GM12878 (cell line): ENCODE measurements at regions not wholly inside any gene's neighbourhood (a gene's known extent, or its start where the extent isn't known, plus 50 kb on each side); places are given as distances from the start of the nearest gene placed in this dataset.

ENCODE experiments used
- ATAC-seq: fragments of 200-7000 bp; cut with Tn5 transposase; 3 replicates; pipeline ENCODE4 v1.9.1; 2020; ENCODE audit warnings: mild to moderate bottlenecking, moderate library complexity
- BruUV-seq: library from RNA; stranded (reverse); fragments of 400-500 nt; replicated peaks from 2 replicates; lab custom pipeline; 2021; lab: Mats Ljungman, UMichigan
- CTCF ChIA-PET: fragments of 300-600 bp; sonication (Branson Sonifier 250); formaldehyde crosslinking; extraction: SDS; loops from one replicate; lab custom pipeline; 2021; ENCODE audit warnings: inconsistent platforms; lab: Yijun Ruan, JAX
- POLR2A ChIA-PET: fragments of 350-600 bp; formaldehyde crosslinking; extraction: SDS; loops from one replicate; lab custom pipeline; 2021; ENCODE audit warnings: inconsistent platforms; lab: Charles Lee
- RAD21 ChIA-PET: fragments of 300-600 bp; sonication (Branson Sonifier 250); formaldehyde crosslinking; loops from one replicate; lab custom pipeline; 2023; ENCODE audit warnings: antibody characterized with exemption; ENCODE audit not compliant: unreplicated experiment; lab: Charles Lee
- SMC1A ChIA-PET: fragments of 300-600 bp; sonication (Branson Sonifier 250); formaldehyde crosslinking; loops from one replicate; lab custom pipeline; 2023; ENCODE audit not compliant: unreplicated experiment, uncharacterized antibody; lab: Charles Lee
- DNase-seq: peaks from one replicate; pipeline ENCODE4 v3.0.0-alpha.2; 2011; ENCODE audit warnings: low read depth, low spot score
- FAIRE-seq: peaks from 3 replicates; lab custom pipeline; 2011; peaks lifted over from hg19 to GRCh38; lab: Jason Lieb, UNC
- H2AFZ ChIP-seq: 2 replicates; pipeline ENCODE4 v1.6.0; 2011; ENCODE audit warnings: low read depth, low read length, control low read depth; ENCODE audit not compliant: control insufficient read depth
- H3K27ac ChIP-seq: 2 replicates; pipeline ENCODE4 v1.5.1; 2011; ENCODE audit warnings: control low read depth; ENCODE audit not compliant: control insufficient read depth, insufficient read depth
- H3K27me3 ChIP-seq, 2 experiments: replicated peaks in 1 of 2; 2 replicates each; pipeline versions ENCODE4 v1.6.0 to v1.6.1; 2011; ENCODE audit warnings: low read length in 1 of 2; ENCODE audit not compliant: control insufficient read depth in 2 of 2, insufficient read depth in 2 of 2
- H3K36me3 ChIP-seq, 2 experiments: 2 replicates each; pipeline ENCODE4 v1.5.1; 2011; ENCODE audit warnings: low read length in 1 of 2; ENCODE audit not compliant: control insufficient read depth in 2 of 2, insufficient read depth in 2 of 2
- H3K4me1 ChIP-seq: 2 replicates; pipeline ENCODE4 v1.6.1; 2011; ENCODE audit warnings: mild to moderate bottlenecking, low read length, moderate library complexity, mixed read lengths; ENCODE audit not compliant: control insufficient read depth, insufficient read depth
- H3K4me2 ChIP-seq: 2 replicates; pipeline ENCODE4 v1.6.0; 2011; ENCODE audit warnings: control low read depth; ENCODE audit not compliant: control insufficient read depth, insufficient read depth
- H3K4me3 ChIP-seq: fragments of 200-600 bp; sonication (generic); 2 replicates; pipeline ENCODE4 v1.5.1; 2016
- H3K79me2 ChIP-seq: 2 replicates; pipeline ENCODE4 v1.6.0; 2011; ENCODE audit warnings: low read length; ENCODE audit not compliant: control insufficient read depth, insufficient read depth
- H3K9ac ChIP-seq: 2 replicates; pipeline ENCODE4 v1.8.0; 2011; ENCODE audit warnings: low read length, control low read depth, mixed read lengths; ENCODE audit not compliant: control insufficient read depth, insufficient read depth
- H3K9me3 ChIP-seq: replicated peaks from 3 replicates; pipeline ENCODE4 v1.5.1; 2011; ENCODE audit warnings: mild to moderate bottlenecking, low read length; ENCODE audit not compliant: control insufficient read depth, insufficient read depth
- H4K20me1 ChIP-seq: 2 replicates; pipeline ENCODE4 v1.6.0; 2011; ENCODE audit not compliant: control insufficient read depth, insufficient read depth
- LARP7 ChIP-seq: fragments of 450-650 bp; IDR thresholded peaks from 2 replicates; pipeline ENCODE4 v1.6.1; 2017; ENCODE audit warnings: mild to moderate bottlenecking
- SMARCA5 ChIP-seq: fragments of 450-650 bp; IDR thresholded peaks from 2 replicates; pipeline ENCODE4 v1.6.1; 2017; ENCODE audit warnings: mild to moderate bottlenecking
- TCF12 ChIP-seq: IDR thresholded peaks from 2 replicates; pipeline ENCODE4 v1.6.1; 2011; ENCODE audit warnings: low read depth, mild to moderate bottlenecking, low read length
- WGBS: methylation state at CpG from one replicate; pipeline ENCODE4 v1.1.6; 2016; ENCODE audit warnings: low lambda C conversion rate; ENCODE audit not compliant: insufficient replicate concordance, insufficient coverage; ENCODE audit errors: missing lambda C conversion rate; 5-methylcytosine and 5-hydroxymethylcytosine counted together
- in situ Hi-C: fragments of 300-500 bp; cut with MboI; formaldehyde crosslinking; loops from 9 replicates; pipeline ENCODE4 v1.14.3; 2018; ENCODE audit warnings: mixed read lengths
- intact Hi-C: fragments of 100-400 bp; cut with micrococcal nuclease; formaldehyde crosslinking; loops from one replicate; pipeline ENCODE4 v1.14.2; 2022; ENCODE audit not compliant: unreplicated experiment
- TF ChIP-seq, protein P1 (sequence below): fragments of 450-650 bp; formaldehyde crosslinking; IDR thresholded peaks from 2 replicates; pipeline ENCODE4 v1.4.0; 2022; ENCODE audit warnings: mild to moderate bottlenecking, moderate library complexity
- TF ChIP-seq, protein P2 (sequence below): fragments of 450-650 bp; IDR thresholded peaks from 2 replicates; pipeline ENCODE4 v1.6.1; 2017; ENCODE audit warnings: mild to moderate bottlenecking, moderate library complexity

DNA sequence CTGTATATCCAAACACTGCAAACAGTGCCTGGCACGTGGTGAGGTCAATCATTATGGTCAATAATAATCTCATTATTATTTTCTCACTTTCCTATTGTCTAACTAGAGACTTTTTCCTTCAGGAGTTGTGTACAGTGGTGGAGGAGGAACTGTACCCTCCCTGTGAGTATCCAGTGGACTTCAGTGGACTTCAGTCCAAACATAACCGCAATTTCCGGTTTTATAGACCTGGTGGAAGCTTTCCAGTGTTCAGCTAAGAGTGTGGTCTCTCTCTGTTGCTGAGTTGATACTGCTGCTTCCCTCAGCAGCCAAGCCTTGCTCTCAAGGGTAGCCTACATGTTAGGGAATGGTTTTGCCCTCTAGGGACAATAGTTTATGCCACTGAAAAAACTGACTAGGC lies 447.1 kb downstream of the TMEM182 start:
- in situ Hi-C loops = no loop called here
- POLR2A ChIA-PET = no interaction called here
- no TSS peak for BruUV-seq
- H3K9me3 ChIP-seq = no peaks in the 10 kb centered on the region
- SMC1A ChIA-PET = no interaction called here
- no peaks in the 10 kb centered on the region for H3K79me2 ChIP-seq
- FAIRE-seq (no peak), ATAC-seq (no peak), DNase-seq (no peak)
- no peak overlapping the region for H3K4me3 ChIP-seq
- H4K20me1 ChIP-seq = no peaks in the 10 kb centered on the region
- no peak overlapping the region for H3K9ac ChIP-seq
- TF ChIP-seq SMARCA5 (no peak), LARP7 (no peak), TCF12 (no peak)
- TF ChIP-seq, protein P1, sequence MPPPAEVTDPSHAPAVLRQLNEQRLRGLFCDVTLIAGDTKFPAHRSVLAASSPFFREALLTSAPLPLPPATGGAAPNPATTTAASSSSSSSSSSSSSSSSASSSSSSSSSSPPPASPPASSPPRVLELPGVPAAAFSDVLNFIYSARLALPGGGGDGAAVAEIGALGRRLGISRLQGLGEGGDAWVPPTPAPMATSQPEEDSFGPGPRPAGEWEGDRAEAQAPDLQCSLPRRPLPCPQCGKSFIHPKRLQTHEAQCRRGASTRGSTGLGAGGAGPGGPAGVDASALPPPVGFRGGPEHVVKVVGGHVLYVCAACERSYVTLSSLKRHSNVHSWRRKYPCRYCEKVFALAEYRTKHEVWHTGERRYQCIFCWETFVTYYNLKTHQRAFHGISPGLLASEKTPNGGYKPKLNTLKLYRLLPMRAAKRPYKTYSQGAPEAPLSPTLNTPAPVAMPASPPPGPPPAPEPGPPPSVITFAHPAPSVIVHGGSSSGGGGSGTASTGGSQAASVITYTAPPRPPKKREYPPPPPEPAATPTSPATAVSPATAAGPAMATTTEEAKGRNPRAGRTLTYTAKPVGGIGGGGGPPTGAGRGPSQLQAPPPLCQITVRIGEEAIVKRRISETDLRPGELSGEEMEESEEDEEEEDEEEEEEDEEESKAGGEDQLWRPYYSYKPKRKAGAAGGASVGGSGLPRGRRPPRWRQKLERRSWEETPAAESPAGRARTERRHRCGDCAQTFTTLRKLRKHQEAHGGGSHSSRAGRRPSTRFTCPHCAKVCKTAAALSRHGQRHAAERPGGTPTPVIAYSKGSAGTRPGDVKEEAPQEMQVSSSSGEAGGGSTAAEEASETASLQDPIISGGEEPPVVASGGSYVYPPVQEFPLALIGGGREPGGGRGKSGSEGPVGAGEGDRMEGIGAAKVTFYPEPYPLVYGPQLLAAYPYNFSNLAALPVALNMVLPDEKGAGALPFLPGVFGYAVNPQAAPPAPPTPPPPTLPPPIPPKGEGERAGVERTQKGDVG (CRISPR knock-in tag) = no peak
- TF ChIP-seq, protein P2, sequence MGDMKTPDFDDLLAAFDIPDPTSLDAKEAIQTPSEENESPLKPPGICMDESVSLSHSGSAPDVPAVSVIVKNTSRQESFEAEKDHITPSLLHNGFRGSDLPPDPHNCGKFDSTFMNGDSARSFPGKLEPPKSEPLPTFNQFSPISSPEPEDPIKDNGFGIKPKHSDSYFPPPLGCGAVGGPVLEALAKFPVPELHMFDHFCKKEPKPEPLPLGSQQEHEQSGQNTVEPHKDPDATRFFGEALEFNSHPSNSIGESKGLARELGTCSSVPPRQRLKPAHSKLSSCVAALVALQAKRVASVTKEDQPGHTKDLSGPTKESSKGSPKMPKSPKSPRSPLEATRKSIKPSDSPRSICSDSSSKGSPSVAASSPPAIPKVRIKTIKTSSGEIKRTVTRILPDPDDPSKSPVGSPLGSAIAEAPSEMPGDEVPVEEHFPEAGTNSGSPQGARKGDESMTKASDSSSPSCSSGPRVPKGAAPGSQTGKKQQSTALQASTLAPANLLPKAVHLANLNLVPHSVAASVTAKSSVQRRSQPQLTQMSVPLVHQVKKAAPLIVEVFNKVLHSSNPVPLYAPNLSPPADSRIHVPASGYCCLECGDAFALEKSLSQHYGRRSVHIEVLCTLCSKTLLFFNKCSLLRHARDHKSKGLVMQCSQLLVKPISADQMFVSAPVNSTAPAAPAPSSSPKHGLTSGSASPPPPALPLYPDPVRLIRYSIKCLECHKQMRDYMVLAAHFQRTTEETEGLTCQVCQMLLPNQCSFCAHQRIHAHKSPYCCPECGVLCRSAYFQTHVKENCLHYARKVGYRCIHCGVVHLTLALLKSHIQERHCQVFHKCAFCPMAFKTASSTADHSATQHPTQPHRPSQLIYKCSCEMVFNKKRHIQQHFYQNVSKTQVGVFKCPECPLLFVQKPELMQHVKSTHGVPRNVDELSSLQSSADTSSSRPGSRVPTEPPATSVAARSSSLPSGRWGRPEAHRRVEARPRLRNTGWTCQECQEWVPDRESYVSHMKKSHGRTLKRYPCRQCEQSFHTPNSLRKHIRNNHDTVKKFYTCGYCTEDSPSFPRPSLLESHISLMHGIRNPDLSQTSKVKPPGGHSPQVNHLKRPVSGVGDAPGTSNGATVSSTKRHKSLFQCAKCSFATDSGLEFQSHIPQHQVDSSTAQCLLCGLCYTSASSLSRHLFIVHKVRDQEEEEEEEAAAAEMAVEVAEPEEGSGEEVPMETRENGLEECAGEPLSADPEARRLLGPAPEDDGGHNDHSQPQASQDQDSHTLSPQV = no peak
- no peaks in the 10 kb centered on the region for H3K27me3 ChIP-seq
- RAD21 ChIA-PET = no interaction called here
- H2AFZ ChIP-seq = no peak overlapping the region
- CTCF ChIA-PET = no interaction called here
- H3K27ac ChIP-seq = no peak overlapping the region
- 5% methylated on average over 3 of the region's 3 CpGs for WGBS
- no peaks in the 10 kb centered on the region for H3K36me3 ChIP-seq
- H3K4me2 ChIP-seq = no peak overlapping the region
- no peaks in the 10 kb centered on the region for H3K4me1 ChIP-seq
- intact Hi-C loops = no loop called here
